DMS153 treated with DMSO at 0.1 percent for 48 hours (cell line): ENCODE measurements at regions not wholly inside any gene's neighbourhood (a gene's known extent, or its start where the extent isn't known, plus 50 kb on each side); places are given as distances from the start of the nearest gene placed in this dataset.
"Not testable (repeated sequence)": the region's sequence is repeated elsewhere in the genome, so short reads cannot be mapped to it uniquely, and the experiment has no call there.

Experiments used
- DNase-seq: peaks from one replicate; lab custom pipeline; 2025; ENCODE audit not compliant: unreplicated experiment; lab: John Stamatoyannopoulos, UW

GRCh38 chr1:115536279-115536816 lies 105.4 kb upstream of the VANGL1 start:
- DNase-seq = no peak

- no peak for DNase-seq
Observed at GRCh38 chr1:115534106-115534505, 107.7 kb upstream of the VANGL1 start.

- no peak for DNase-seq
Observed at GRCh38 chr1:115531631-115532264, 110.0 kb upstream of the VANGL1 start.

GRCh38 chr1:115530407-115530806 lies 111.4 kb upstream of the VANGL1 start:
- DNase-seq = no peak

GRCh38 chr1:115529216-115529897 lies 112.4 kb upstream of the VANGL1 start:
- no peak for DNase-seq

GRCh38 chr1:115528336-115528735 lies 113.4 kb upstream of the VANGL1 start:
- not testable (repeated sequence) for DNase-seq

- no peak for DNase-seq
Observed at GRCh38 chr1:115527746-115528145, 114.0 kb upstream of the VANGL1 start.

- DNase-seq = no peak
Observed at GRCh38 chr1:115526900-115527299, 114.9 kb upstream of the VANGL1 start.

- DNase-seq = no peak
Observed at GRCh38 chr1:115524236-115524635, 117.5 kb upstream of the VANGL1 start.

- DNase-seq = no peak
Observed at GRCh38 chr1:115522386-115522785, 119.4 kb upstream of the VANGL1 start.

- DNase-seq = no peak
Observed at GRCh38 chr1:115515270-115515669, 126.5 kb upstream of the VANGL1 start.

GRCh38 chr1:115510226-115510625 lies 131.5 kb upstream of the VANGL1 start:
- DNase-seq = not testable (repeated sequence)

GRCh38 chr1:115507901-115508300 lies 133.9 kb upstream of the VANGL1 start:
- no peak for DNase-seq

GRCh38 chr1:115506924-115507589 lies 134.7 kb upstream of the VANGL1 start:
- DNase-seq = no peak

- no peak for DNase-seq
Observed at GRCh38 chr1:115506518-115506917, 135.3 kb upstream of the VANGL1 start.

GRCh38 chr1:115505148-115505571 lies 136.6 kb upstream of the VANGL1 start:
- DNase-seq = peak; percentile 58

- DNase-seq = not testable (repeated sequence)
Observed at GRCh38 chr1:115502183-115502582, 139.6 kb upstream of the VANGL1 start.

- DNase-seq = no peak
Observed at GRCh38 chr1:115501476-115501875, 140.3 kb upstream of the VANGL1 start.

GRCh38 chr1:115499253-115499652 lies 142.5 kb upstream of the VANGL1 start:
- DNase-seq = no peak

- DNase-seq = no peak
Observed at GRCh38 chr1:115496904-115497527, 144.8 kb upstream of the VANGL1 start.

- DNase-seq = no peak
Observed at GRCh38 chr1:115495625-115496024, 146.1 kb upstream of the VANGL1 start.
